ENCODE measurements at regions not wholly inside any gene's neighbourhood (a gene's known extent, or its start where the extent isn't known, plus 50 kb on each side); places are given as distances from the start of the nearest gene placed in this dataset.
A peak's percentile ranks its signal among the peaks of the same experiment; 100 is the strongest.

GRCh38 chr16:17947637-17948036 is 388.9 kb downstream of the NPIPA8 start:
- no peaks in the 10 kb centered on the region; the same call in 2 of the 3 replicates for H3K9me3 ChIP-seq
- POLR2A ChIA-PET, result no interaction called here
- TF ChIP-seq CHD2 (IDR thresholded peaks at IDR 0.05; ENCODE audit: low read length, partially characterized antibody), result no peak
- H3K4me2 ChIP-seq, result no peak overlapping the region
- no peak for ATAC-seq
- H3K27ac ChIP-seq, result no peak overlapping the region
- H3K4me1 ChIP-seq, result no peaks in the 10 kb centered on the region
- no peak for DNase-seq (ENCODE audit: low read depth in 1 of 2, low spot score in 1 of 2)
- FAIRE-seq, result no peak
- CTCF ChIA-PET, result interaction anchor here (0.7 kb wide), 1 partner anchor 22 kb away, joined by 3 read pairs; no protein-coding TSS in a partner anchor
- WGBS (ENCODE audit: missing lambda C conversion rate), result 32% methylated on average over 3 of the region's 3 CpGs
- H3K4me3 ChIP-seq, result no peak overlapping the region

DNA sequence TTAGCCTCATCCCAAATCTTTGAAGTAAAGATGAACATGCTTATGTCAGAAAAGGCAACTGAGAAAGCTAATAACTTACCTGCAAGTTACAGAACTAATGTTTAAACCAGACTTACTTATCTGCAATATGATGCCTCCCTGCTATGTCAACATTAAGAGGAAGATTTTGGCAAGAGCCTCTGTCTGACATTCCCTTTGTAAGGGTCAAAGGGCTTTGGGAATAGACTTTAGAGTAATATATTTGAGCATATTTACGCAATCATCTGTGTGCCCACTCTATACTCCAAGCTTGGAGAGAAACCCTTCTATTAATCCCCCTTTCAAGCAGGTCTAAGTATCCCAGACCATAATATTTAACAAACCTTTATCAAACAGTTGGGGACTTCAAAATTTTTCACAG is 389.4 kb downstream of the NPIPA8 start:
- no peak for ATAC-seq
- DNase-seq (ENCODE audit: low read depth in 1 of 2, low spot score in 1 of 2), result no peak
- CTCF ChIA-PET, result interaction anchor here (0.7 kb wide), 1 partner anchor 22 kb away, joined by 3 read pairs; no protein-coding TSS in a partner anchor
- Histone ChIP-seq H3K4me3 (no peak overlapping the region), H3K4me2 (no peak overlapping the region), H3K27ac (no peak overlapping the region), H3K4me1 (no peaks in the 10 kb centered on the region), H3K9me3 (no peaks in the 10 kb centered on the region; the same call in 2 of the 3 replicates)
- no peak for FAIRE-seq
- TF ChIP-seq JUNB (IDR thresholded peaks at IDR 0.05), result no peak
- TF ChIP-seq CHD4 (IDR thresholded peaks at IDR 0.05; ENCODE audit: borderline replicate concordance), result no peak
- TF ChIP-seq HES2 (IDR thresholded peaks at IDR 0.05), result no peak
- TF ChIP-seq BCL3 (IDR thresholded peaks at IDR 0.05), result no peak
- TF ChIP-seq HOXB13 (CRISPR knock-in tag; IDR thresholded peaks at IDR 0.05; ENCODE audit: low read depth), result no peak
- no peak for TF ChIP-seq MAX (IDR thresholded peaks at IDR 0.05)
- no peak for TF ChIP-seq POLR2AphosphoS2 (conservative IDR thresholded peaks at IDR 0.05; ENCODE audit: low read length)
- TF ChIP-seq, protein P1, sequence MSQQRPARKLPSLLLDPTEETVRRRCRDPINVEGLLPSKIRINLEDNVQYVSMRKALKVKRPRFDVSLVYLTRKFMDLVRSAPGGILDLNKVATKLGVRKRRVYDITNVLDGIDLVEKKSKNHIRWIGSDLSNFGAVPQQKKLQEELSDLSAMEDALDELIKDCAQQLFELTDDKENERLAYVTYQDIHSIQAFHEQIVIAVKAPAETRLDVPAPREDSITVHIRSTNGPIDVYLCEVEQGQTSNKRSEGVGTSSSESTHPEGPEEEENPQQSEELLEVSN (IDR thresholded peaks at IDR 0.05; ENCODE audit: borderline replicate concordance, low read depth), result no peak
- POLR2A ChIA-PET, result no interaction called here
- WGBS (ENCODE audit: missing lambda C conversion rate), result 11% methylated on average over 1 of the region's 1 CpG

- no peak for ATAC-seq
- 10% methylated on average over 5 of the region's 5 CpGs for WGBS (ENCODE audit: missing lambda C conversion rate)
- 0 out of 2 replicates have a peak, but pooled peaks have one; percentile 9 for TF ChIP-seq NFE2L2 (conservative IDR thresholded peaks at IDR 0.05; ENCODE audit: low read length)
- no peak for TF ChIP-seq EP300 (IDR thresholded peaks at IDR 0.05)
- no peak for TF ChIP-seq BCL3 (IDR thresholded peaks at IDR 0.05)
- no peak for TF ChIP-seq POLR2A (IDR thresholded peaks at IDR 0.05; ENCODE audit: low read length)
- peak; percentile 69 for TF ChIP-seq MAFK (IDR thresholded peaks at IDR 0.05; ENCODE audit: partially characterized antibody)
- Histone ChIP-seq H3K27ac (no peak overlapping the region), H3K4me3 (no peak overlapping the region), H3K4me2 (no peak overlapping the region), H3K4me1 (no peaks in the 10 kb centered on the region), H3K9me3 (no peaks in the 10 kb centered on the region; the same call in 2 of the 3 replicates)
- DNase-seq (ENCODE audit: low read depth in 1 of 2, low spot score in 1 of 2), result no peak
- ChIA-PET CTCF (interaction anchor here (1.2 to 1.3 kb wide), 2 partner anchors 11 to 15 kb away, joined by 3 to 4 read pairs; no protein-coding TSS in a partner anchor), POLR2A (no interaction called here)
- FAIRE-seq, result peak; percentile 28
These were observed 391.4 kb downstream of the NPIPA8 start for GRCh38 chr16:17945080-17945601.

- ChIA-PET CTCF (no interaction called here), POLR2A (no interaction called here)
- FAIRE-seq, result no peak
- Histone ChIP-seq H3K27ac (no peak overlapping the region), H3K4me3 (no peak overlapping the region), H3K9me3 (no peaks in the 10 kb centered on the region; the same call in 2 of the 3 replicates), H3K4me1 (no peaks in the 10 kb centered on the region), H3K4me2 (no peak overlapping the region)
- WGBS (ENCODE audit: missing lambda C conversion rate), result 16% methylated on average over 2 of the region's 2 CpGs
- DNase-seq (ENCODE audit: low read depth in 1 of 2, low spot score in 1 of 2), result no peak
- TF ChIP-seq GATA3 (IDR thresholded peaks at IDR 0.05; ENCODE audit: borderline replicate concordance) (no peak), CBX8 (IDR thresholded peaks at IDR 0.05) (no peak), HDAC2 (IDR thresholded peaks at IDR 0.05) (no peak), KDM5A (IDR thresholded peaks at IDR 0.05) (no peak), MYC (IDR thresholded peaks at IDR 0.05; ENCODE audit: borderline replicate concordance, low read length) (no peak)
- no peak for ATAC-seq
These were observed 392.2 kb downstream of the NPIPA8 start for GRCh38 chr16:17944345-17944744.
